Stromal cell of bone marrow (primary cell): ENCODE measurements at regions not wholly inside any gene's neighbourhood (a gene's known extent, or its start where the extent isn't known, plus 50 kb on each side); places are given as distances from the start of the nearest gene placed in this dataset.

ENCODE experiments used
- DNase-seq: peaks from one replicate; pipeline ENCODE4 v3.0.0-alpha.2; 2012; ENCODE audit warnings: low read depth

DNA sequence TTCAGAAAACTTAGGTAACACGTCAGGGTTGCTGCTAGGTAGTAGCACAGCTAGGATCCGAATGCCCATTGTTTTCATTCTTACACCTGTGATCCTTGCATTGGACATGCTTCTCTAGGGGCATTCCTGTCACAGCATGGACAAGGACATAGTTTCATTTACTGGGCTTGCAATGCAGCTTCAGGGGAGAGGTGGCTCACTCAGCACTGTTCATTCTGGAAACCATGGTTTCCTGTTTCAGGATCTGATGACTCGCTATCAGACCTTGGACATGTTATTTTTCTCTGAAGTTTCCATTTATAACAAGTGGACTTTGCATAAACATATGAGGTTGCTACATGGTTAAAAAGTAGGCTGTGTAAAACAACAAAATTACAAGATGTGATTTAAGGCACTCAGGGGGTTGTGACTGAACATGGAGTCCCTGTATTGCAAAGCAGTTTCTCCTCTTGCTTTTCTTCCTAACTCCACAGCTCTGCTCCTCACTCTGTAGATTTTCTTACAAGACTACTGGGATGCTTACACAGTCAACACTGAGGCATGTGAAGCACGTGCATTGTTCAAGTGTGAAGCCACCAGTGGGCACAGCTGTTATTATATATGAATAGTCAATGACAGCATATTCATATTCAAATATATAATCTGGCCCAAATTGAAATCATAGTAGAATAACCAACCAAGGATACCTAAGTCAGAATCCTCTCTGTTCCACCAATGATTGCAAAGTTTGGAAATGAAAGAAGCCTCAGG is 66.1 kb upstream of the STK32A start:
- peak; percentile 23 for DNase-seq

DNA sequence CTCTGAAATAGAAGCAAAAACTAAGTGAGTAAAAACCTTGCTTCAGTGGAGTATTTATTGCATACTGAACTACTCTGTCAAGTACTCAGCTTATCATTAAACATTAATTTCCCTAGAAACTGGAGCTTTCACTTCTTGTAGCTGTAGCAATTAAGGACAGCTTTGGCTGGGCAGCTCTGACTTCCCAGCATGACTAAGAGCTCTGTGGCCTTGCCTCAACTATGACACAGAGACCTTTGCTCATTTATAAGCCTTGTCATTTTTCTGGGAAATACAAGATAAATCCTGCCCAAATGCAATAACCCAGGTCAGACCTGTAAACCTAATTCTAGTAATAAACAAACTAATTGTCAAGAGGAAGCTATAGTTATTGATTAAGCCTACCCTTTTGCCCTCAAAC is 65.4 kb upstream of the STK32A start:
- DNase-seq = peak; percentile 50

DNA sequence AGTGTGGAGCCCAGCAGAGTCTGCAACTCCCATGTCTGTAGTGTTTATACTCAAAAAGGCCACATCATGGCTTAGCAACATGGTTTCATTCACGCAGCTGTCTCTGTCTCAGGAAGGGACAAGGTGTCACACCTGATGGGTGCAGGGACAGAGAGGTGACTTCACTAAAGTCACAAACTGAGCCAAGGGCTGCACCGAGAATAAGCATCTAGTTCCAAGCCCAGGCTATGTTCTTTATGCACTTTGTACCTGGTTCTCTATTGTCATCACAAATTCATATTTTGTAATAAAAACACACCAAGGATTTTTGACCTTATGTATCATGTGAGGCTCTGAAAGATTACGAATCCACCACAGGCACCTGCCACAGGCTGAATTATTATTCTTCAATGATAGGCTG is 64.9 kb upstream of the STK32A start:
- DNase-seq = no peak

- DNase-seq = no peak
Observed at GRCh38 chr5:147170603-147171002, 64.2 kb upstream of the STK32A start.

DNA sequence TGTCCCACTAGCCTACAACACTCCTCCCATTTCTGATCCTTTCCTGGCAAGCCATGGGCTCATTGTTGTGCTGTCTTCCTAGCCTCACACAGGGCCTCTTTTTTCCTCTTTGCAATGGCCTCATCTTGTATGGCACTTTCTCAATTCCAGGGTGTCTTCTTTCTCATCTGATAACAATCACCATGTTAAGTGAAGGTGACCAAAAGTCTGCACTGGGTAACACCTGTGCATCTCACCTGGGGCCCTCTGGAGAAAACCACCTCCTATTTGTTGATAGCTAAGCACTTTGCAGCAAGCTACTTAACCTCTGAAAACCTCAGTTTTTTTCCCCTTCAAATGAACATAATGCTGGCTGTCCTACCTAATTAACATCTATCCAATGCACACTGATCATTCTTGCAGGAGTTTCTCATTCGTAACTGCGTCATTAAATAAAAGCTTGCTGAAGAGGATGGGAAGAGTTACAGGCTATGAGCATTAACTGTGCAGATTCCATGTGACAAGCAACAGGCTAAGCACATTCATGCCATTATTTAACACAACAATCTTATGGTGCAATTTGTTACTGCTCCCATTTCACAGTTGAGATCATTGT is 60.1 kb upstream of the STK32A start:
- no peak for DNase-seq

DNA sequence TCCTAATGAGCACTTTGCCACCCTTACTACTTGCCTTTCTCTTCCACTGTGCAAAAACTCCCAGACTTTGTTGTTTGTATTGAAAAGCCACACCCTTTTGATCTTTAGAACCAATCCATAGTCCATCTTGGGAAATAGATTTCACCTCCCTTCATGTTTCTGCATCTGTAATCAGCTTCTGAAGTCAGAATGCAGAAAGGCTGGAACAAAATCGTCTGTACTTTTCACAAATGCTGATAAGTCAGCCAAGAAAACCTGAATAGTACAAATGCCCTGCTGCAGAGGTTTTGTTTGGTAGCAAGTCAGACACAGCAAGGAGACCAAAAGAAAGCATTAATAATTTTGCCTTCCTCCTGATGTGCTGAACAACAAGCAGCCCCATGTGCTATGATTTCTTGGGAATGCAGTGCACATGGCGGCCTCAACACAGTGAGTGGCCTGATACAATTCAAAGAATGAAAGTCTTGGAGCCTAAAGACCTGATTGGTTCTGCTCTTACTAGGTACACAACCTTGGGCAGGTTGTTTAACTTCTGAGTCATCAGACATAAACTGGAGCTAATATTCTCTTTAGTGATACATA is 59.2 kb upstream of the STK32A start:
- DNase-seq = no peak

- no peak for DNase-seq
Observed at GRCh38 chr5:147176422-147176821, 58.4 kb upstream of the STK32A start.

GRCh38 chr5:147177125-147177840 is 57.5 kb upstream of the STK32A start:
- no peak for DNase-seq

DNA sequence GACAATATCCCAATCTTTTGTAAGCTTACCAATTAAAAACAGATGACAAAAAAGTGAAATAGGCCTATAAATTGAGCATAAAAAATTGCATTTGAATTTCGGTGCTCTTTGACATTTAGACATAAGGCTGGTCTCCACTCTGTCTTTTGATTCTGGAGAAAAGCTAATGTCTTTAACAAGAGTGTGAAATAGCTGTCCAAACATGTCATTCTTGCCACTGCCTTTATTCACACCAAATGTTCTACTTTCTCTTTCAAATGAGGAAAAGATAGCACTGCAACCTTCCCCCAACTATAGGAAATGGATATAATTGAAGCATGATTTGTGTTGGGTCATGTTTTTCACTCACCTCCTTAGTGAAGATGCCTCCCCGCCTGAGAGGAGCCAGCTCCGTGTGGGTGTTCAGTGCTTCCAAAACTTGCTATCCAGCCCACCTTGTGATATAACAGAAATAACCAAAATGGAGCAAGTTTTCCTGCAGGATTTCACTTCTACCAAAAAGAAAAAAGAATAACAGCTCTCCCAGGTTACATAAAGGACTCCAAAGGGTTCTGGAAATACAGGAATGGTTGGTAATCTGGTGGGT is 55.2 kb upstream of the STK32A start:
- no peak for DNase-seq

DNA sequence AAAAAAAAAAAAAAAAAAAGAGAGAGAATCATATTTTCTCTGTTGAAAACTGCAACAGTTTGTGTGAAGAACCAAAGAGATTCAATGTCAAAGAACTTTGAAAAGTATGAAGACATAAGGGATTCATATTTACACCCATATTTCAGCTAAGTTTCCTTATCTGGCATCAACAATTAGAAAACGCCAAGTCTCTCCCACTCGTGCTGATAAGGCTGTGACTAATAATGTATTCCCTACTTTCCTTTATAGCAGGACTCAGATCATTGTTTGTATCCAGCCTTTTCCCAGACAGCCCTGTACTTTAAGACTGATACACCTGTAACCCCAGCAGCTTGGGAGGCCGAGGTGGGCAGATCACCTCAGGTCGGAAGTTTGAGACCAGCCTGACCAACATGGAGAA is 54.1 kb upstream of the STK32A start:
- DNase-seq = no peak
